ENCODE measurements at regions not wholly inside any gene's neighbourhood (a gene's known extent, or its start where the extent isn't known, plus 50 kb on each side); places are given as distances from the start of the nearest gene placed in this dataset.

- no peak for DNase-seq (ENCODE audit: low read depth)
Measured at GRCh38 chr4:141922236-141922635, 285.9 kb downstream of the IL15 start.

GRCh38 chr4:141926406-141926805 lies 290.0 kb downstream of the IL15 start:
- no peak for DNase-seq (ENCODE audit: low read depth)

- DNase-seq (ENCODE audit: low read depth) = no peak
Measured at GRCh38 chr4:141932490-141932889, 296.1 kb downstream of the IL15 start.

DNA sequence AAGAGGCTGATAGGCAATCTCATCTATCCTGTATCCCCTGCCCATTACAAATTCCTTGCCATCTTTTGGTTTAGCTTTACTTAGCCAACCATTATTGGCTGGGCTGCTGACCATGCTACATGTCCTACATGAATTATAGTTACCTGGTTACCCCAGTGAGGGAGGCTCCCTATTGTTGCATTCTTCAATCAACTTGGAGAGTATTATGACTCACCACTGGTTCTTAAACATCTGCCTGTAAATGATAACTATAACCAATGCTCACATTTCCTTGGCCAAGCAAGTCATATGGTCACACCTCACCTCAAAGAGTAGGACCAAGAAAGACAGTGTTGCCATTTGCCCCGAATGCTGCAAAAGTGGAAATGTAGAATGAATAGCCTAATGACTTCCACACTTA lies 297.6 kb downstream of the IL15 start:
- no peak for DNase-seq (ENCODE audit: low read depth)

- no peak for DNase-seq (ENCODE audit: low read depth)
Measured at GRCh38 chr4:141955696-141956095, 319.3 kb downstream of the IL15 start.

DNA sequence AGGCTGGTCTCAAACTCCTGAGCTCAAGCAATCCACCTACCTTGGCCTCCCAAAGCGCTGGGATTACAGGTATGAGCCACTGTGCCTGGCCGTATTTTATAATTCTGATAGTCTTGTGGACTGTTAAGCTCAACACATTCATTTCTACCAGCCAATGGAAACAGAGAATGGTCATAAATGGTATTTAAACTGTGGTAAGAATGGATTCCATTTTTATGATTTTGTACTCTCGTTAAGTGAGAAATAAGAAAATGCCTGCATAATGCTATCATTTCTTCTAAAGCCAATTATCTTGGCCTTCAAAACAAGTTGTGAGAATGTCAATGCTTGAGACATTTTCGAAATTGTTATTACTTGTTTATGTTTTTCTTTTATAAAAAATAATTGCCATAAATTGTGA lies 321.0 kb downstream of the IL15 start:
- peak; percentile 40 for DNase-seq (ENCODE audit: low read depth)

- DNase-seq (ENCODE audit: low read depth) = no peak
Measured at GRCh38 chr4:141962486-141962885, 326.1 kb downstream of the IL15 start.

DNA sequence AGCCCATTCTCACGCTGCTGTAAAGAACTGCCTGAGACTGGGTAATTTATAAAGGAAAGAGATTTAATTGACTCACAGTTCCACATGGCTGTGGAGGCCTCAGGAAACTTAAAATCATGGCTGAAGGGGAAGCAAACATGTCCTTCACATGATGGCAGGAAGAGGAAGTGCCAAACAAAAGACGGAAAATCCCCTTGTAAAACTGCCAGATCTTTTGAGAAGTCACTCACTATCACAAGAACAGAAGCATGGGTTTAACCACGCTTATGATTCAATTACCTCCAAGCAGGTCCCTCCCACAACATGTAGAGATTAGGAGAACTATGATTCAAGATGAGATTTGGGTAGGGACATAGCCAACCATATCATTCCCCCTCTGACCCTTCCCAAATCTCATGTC lies 335.5 kb downstream of the IL15 start:
- DNase-seq (ENCODE audit: low read depth) = no peak

DNA sequence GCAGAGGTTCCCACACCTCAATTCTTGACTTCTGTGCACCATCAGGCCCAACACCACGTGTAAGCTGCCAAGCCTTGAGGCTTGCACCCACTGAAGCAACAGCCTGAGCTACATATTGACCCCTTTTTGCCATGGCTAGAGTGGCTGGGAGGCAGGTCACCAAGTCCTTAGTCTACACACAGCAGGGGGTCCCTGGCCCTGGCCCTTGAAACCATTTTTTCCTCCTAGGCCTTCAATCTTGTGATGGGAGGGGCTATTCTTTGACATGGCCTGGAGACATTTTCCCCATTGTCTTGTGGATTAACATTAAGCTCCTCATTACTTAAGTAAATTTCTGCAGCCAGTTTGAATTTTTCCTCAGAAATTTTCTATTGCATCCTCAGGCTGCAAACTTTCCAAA lies 336.6 kb downstream of the IL15 start:
- no peak for DNase-seq (ENCODE audit: low read depth)

Data from GM04503 (cell line).